HepG2 (cell line): ENCODE measurements at regions not wholly inside any gene's neighbourhood (a gene's known extent, or its start where the extent isn't known, plus 50 kb on each side); places are given as distances from the start of the nearest gene placed in this dataset.

ENCODE experiments used
- MED1 ChIP-seq: sonication (generic); formaldehyde crosslinking; IDR thresholded peaks from 2 replicates; pipeline ENCODE4 v1.4.0; 2020; ENCODE audit warnings: missing genetic modification reagents
- SATB2 ChIP-seq: sonication (generic); formaldehyde crosslinking; IDR thresholded peaks from 2 replicates; pipeline ENCODE4 v1.5.0; 2020; ENCODE audit warnings: missing genetic modification reagents
- THAP9 ChIP-seq: sonication (generic); formaldehyde crosslinking; IDR thresholded peaks from 2 replicates; pipeline ENCODE4; 2020; ENCODE audit warnings: missing genetic modification reagents, mild to moderate bottlenecking, borderline replicate concordance
- ZBTB40 ChIP-seq, 2 experiments: fragments of 450-650 bp in 1 of 2; sonication (generic) in 1 of 2; formaldehyde crosslinking in 1 of 2; IDR thresholded peaks; 2 replicates each; pipeline versions ENCODE4 v1.6.1 to v1.8.0; 2016 to 2022; ENCODE audit warnings: antibody characterized with exemption in 1 of 2, mild to moderate bottlenecking in 1 of 2, missing genetic modification reagents in 1 of 2

GRCh38 chr12:89195470-89195869 is 156.8 kb downstream of the DUSP6 start (continued):
- TF ChIP-seq ZBTB40 (IDR thresholded peaks at IDR 0.05) (no peak), ZBTB40 (CRISPR knock-in tag; IDR thresholded peaks at IDR 0.05) (no peak), THAP9 (CRISPR knock-in tag) (no peak), MED1 (CRISPR knock-in tag) (no peak), SATB2 (CRISPR knock-in tag) (no peak)
